Mesenchymal stem cell (in vitro differentiated cells and primary cell): ENCODE measurements at regions not wholly inside any gene's neighbourhood (a gene's known extent, or its start where the extent isn't known, plus 50 kb on each side); places are given as distances from the start of the nearest gene placed in this dataset.
A peak's percentile ranks its signal among the peaks of the same experiment; 100 is the strongest.

Source experiments
- DNase-seq: peaks from one replicate; pipeline ENCODE4 v3.0.0-alpha.2; 2013
- H2AFZ ChIP-seq: one replicate; pipeline ENCODE4 v1.6.1; 2013; ENCODE audit warnings: low read depth, mild to moderate bottlenecking, control low read depth, inconsistent platforms, low read length, moderate library complexity
- H2AK5ac ChIP-seq: 2 replicates; pipeline ENCODE4 v1.6.1; 2013; ENCODE audit warnings: low read length, moderate library complexity, mild to moderate bottlenecking, inconsistent platforms; ENCODE audit not compliant: severe bottlenecking
- H2BK120ac ChIP-seq: one replicate; pipeline ENCODE4 v1.6.1; 2013; ENCODE audit warnings: low read depth, mild to moderate bottlenecking, inconsistent platforms, low read length, moderate library complexity
- H2BK12ac ChIP-seq, 2 experiments: one replicate each; pipeline ENCODE4 v1.6.1; 2013; ENCODE audit warnings: inconsistent platforms in 2 of 2, low read length in 2 of 2, mild to moderate bottlenecking in 2 of 2, moderate library complexity in 2 of 2, control low read depth in 1 of 2
- H2BK15ac ChIP-seq: one replicate; pipeline ENCODE4 v1.6.1; 2013; ENCODE audit warnings: mild to moderate bottlenecking, low read depth, inconsistent platforms; ENCODE audit not compliant: poor library complexity, severe bottlenecking
- H2BK5ac ChIP-seq: 2 replicates; pipeline ENCODE4 v1.6.1; 2013; ENCODE audit warnings: low read depth, mild to moderate bottlenecking, low read length, control low read depth, inconsistent platforms; ENCODE audit not compliant: poor library complexity, severe bottlenecking
- H3K14ac ChIP-seq, 2 experiments: one replicate each; pipeline ENCODE4 v1.6.1; 2013; ENCODE audit warnings: inconsistent platforms in 2 of 2, low read length in 2 of 2, control low read depth in 1 of 2, mild to moderate bottlenecking in 1 of 2, moderate library complexity in 1 of 2
- H3K18ac ChIP-seq, 2 experiments: one replicate each; pipeline ENCODE4 v1.6.1; 2013; ENCODE audit warnings: inconsistent platforms in 2 of 2, low read length in 2 of 2, control low read depth in 1 of 2, low read depth in 1 of 2, mild to moderate bottlenecking in 1 of 2
- H3K23ac ChIP-seq, 2 experiments: one replicate each; pipeline ENCODE4 v1.6.1; 2013; ENCODE audit warnings: inconsistent platforms in 2 of 2, low read length in 2 of 2, mild to moderate bottlenecking in 2 of 2, moderate library complexity in 2 of 2, control low read depth in 1 of 2
- H3K27ac ChIP-seq: 2 replicates; pipeline ENCODE4 v1.5.1; 2013; ENCODE audit warnings: mild to moderate bottlenecking, moderate library complexity, low read length, control low read depth, inconsistent platforms; ENCODE audit not compliant: poor library complexity, severe bottlenecking
- H3K27me3 ChIP-seq, 2 experiments: 2 replicates each; pipeline versions ENCODE4 v1.6.1 to v1.7.0; 2013; ENCODE audit warnings: low read length in 2 of 2, mild to moderate bottlenecking in 2 of 2, moderate library complexity in 2 of 2, control low read depth in 1 of 2, inconsistent platforms in 1 of 2; ENCODE audit not compliant: control insufficient read depth in 1 of 2, insufficient read depth in 1 of 2
- H3K36me3 ChIP-seq, 2 experiments: 2 replicates each; pipeline versions ENCODE4 v1.6.1 to v1.7.0; 2013; ENCODE audit warnings: low read length in 2 of 2, control low read depth in 1 of 2, inconsistent platforms in 1 of 2, low read depth in 1 of 2, mild to moderate bottlenecking in 1 of 2; ENCODE audit not compliant: insufficient read depth in 2 of 2, control insufficient read depth in 1 of 2
- H3K4ac ChIP-seq, 2 experiments: one replicate each; pipeline ENCODE4 v1.6.1; 2013; ENCODE audit warnings: inconsistent platforms in 2 of 2, low read length in 2 of 2, mild to moderate bottlenecking in 2 of 2, moderate library complexity in 2 of 2, control low read depth in 1 of 2, low read depth in 1 of 2
- H3K4me1 ChIP-seq: 2 replicates; pipeline ENCODE4 v1.6.1; 2013; ENCODE audit warnings: low read depth, low read length, control low read depth; ENCODE audit not compliant: control insufficient read depth, insufficient read depth
- H3K4me2 ChIP-seq: 2 replicates; pipeline ENCODE4 v1.6.1; 2013; ENCODE audit warnings: low read length, mild to moderate bottlenecking, inconsistent platforms; ENCODE audit not compliant: poor library complexity, severe bottlenecking
- H3K4me3 ChIP-seq, 2 experiments: 2 replicates each; pipeline versions ENCODE4 v1.5.1 to v1.7.0; 2013; ENCODE audit warnings: low read length in 2 of 2, mild to moderate bottlenecking in 2 of 2, control low read depth in 1 of 2, low read depth in 1 of 2; ENCODE audit not compliant: insufficient read depth in 1 of 2
- H3K79me1 ChIP-seq: replicated peaks from 2 replicates; pipeline ENCODE4 v1.6.1; 2013; ENCODE audit warnings: mild to moderate bottlenecking, control low read depth, low read length, inconsistent platforms; ENCODE audit not compliant: poor library complexity, severe bottlenecking
- H3K9ac ChIP-seq: 2 replicates; pipeline ENCODE4 v1.7.0; 2013; ENCODE audit warnings: mild to moderate bottlenecking, low read length, moderate library complexity
- H3K9me3 ChIP-seq: 2 replicates; pipeline ENCODE4 v1.7.0; 2013; ENCODE audit warnings: mild to moderate bottlenecking, low read length; ENCODE audit not compliant: control insufficient read depth
- H4K8ac ChIP-seq: one replicate; pipeline ENCODE4 v1.6.1; 2013; ENCODE audit warnings: inconsistent platforms, mild to moderate bottlenecking, low read length, moderate library complexity
- H4K91ac ChIP-seq: one replicate; pipeline ENCODE4 v1.6.1; 2013; ENCODE audit warnings: mild to moderate bottlenecking, low read length, inconsistent platforms
- WGBS: methylation state at CpG from one replicate; pipeline ENCODE4 v1.1.7; 2013; ENCODE audit warnings: mixed read lengths; 5-methylcytosine and 5-hydroxymethylcytosine counted together

DNA sequence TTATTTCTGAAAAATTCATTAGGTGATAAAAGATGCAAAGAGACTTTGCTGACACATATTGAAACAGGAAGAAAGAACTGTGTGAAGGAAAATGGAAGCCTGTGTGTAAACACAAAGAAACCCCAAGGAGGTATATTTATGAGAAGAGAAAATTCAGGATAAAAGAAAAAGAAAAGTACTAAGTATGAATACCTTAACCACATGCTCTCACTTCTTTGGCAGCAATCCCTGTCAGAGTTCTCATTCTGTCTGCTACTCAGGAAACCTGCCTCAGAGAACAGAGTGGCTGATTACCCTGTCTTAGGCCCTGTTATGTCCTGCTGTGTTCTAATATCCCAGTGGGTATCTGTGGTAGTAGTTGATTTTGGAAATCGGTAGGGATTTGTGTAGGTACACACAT lies 457.9 kb downstream of the TBC1D32 start:
- WGBS: no CpG with 5 or more reads among the region's 1 CpG
- H2AK5ac ChIP-seq: no peak overlapping the region

DNA sequence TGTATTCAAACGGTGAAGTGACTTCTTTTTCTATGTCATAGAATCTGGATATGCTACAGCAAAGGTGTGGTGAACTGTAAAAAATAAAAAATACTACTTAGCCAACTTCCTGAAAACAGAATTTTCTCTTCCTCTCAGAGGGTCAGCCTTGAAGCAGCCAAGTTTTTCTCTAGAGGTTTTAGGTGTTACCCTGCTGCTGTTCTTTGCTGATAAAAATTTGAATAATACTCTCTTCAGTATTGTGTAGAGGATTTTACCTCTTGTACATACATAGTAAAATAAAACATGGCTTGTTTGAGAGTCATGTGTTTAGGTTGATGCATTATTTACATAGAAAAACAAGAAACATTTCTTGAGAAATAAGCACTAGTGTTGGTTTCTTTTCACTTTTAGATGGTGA lies 458.4 kb downstream of the TBC1D32 start:
- H4K91ac ChIP-seq: no peak overlapping the region
- H2BK15ac ChIP-seq: no peak overlapping the region
- no peaks in the 10 kb centered on the region for H3K27me3 ChIP-seq
- WGBS: no CpG with 5 or more reads among the region's 1 CpG
- no peaks in the 10 kb centered on the region for H3K36me3 ChIP-seq
- H3K27ac ChIP-seq: no peak overlapping the region
- H4K8ac ChIP-seq: no peak overlapping the region
- no peak for DNase-seq
- H3K4me3 ChIP-seq: no peak overlapping the region
- no peak overlapping the region for H3K23ac ChIP-seq
- H2BK5ac ChIP-seq: no peak overlapping the region
- no peaks in the 10 kb centered on the region for H3K79me1 ChIP-seq
- H3K4ac ChIP-seq: no peak overlapping the region
- H3K9ac ChIP-seq: no peak overlapping the region
- peaks cover 13% of the 10 kb centered on the region for H3K9me3 ChIP-seq
- H3K4me2 ChIP-seq: no peak overlapping the region
- no peak overlapping the region for H3K18ac ChIP-seq
- H2BK12ac ChIP-seq: no peak overlapping the region
- no peak overlapping the region for H2AK5ac ChIP-seq
- H3K4me1 ChIP-seq: peaks cover 2% of the 10 kb centered on the region
- no peak overlapping the region for H3K14ac ChIP-seq
- H2AFZ ChIP-seq: no peak overlapping the region
- no peak overlapping the region for H2BK120ac ChIP-seq

More for the DNA sequence above, 457.9 kb downstream of the TBC1D32 start:
- Histone ChIP-seq H3K27ac (no peak overlapping the region), H3K9me3 (peaks cover 9% of the 10 kb centered on the region), H2BK15ac (no peak overlapping the region), H3K4ac (no peak overlapping the region), H3K14ac (no peak overlapping the region), H2BK120ac (no peak overlapping the region), H3K79me1 (no peaks in the 10 kb centered on the region), H3K18ac (no peak overlapping the region), H3K4me1 (peaks cover 2% of the 10 kb centered on the region), H3K27me3 (no peaks in the 10 kb centered on the region), H2BK12ac (no peak overlapping the region), H3K4me2 (no peak overlapping the region), H3K9ac (no peak overlapping the region), H2BK5ac (no peak overlapping the region), H2AFZ (no peak overlapping the region), H4K8ac (no peak overlapping the region), H3K36me3 (no peaks in the 10 kb centered on the region), H3K23ac (no peak overlapping the region), H4K91ac (no peak overlapping the region), H3K4me3 (no peak overlapping the region)
- no peak for DNase-seq

DNA sequence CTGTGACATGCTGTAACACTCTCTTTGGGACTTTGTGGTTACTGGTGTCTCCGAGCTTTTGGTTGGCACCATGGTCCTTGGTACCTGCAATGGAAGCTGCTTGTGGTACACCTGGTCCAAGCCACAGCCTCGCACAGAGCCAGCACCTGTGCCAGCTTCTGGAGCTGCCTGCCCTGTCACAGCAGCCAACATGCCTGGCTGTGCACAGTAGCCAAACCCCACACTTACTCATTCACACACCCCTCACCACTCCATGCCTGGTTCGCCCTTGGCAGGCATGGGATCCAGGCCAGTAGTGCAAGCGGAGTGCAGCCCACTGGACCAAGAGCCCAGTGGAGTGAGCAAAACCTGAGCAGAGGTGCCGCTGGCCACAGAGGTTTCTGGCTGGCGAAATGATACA lies 459.9 kb downstream of the TBC1D32 start:
- Histone ChIP-seq H3K4me1 (peaks cover 2% of the 10 kb centered on the region), H3K4ac (no peak overlapping the region), H4K8ac (no peak overlapping the region), H2BK120ac (no peak overlapping the region), H3K36me3 (no peaks in the 10 kb centered on the region), H3K18ac (no peak overlapping the region), H4K91ac (no peak overlapping the region), H3K27ac (no peak overlapping the region), H3K79me1 (no peaks in the 10 kb centered on the region), H3K27me3 (no peaks in the 10 kb centered on the region), H2BK5ac (no peak overlapping the region), H2AFZ (no peak overlapping the region), H3K9me3 (peaks cover 15% of the 10 kb centered on the region), H2BK12ac (no peak overlapping the region), H3K23ac (no peak overlapping the region), H2AK5ac (no peak overlapping the region), H3K14ac (peak overlapping the region in 1 of 2 experiments; percentile 77), H3K9ac (no peak overlapping the region), H2BK15ac (no peak overlapping the region), H3K4me2 (no peak overlapping the region), H3K4me3 (no peak overlapping the region)
- DNase-seq: no peak
- WGBS: 76% methylated on average over 4 of the region's 6 CpGs

GRCh38 chr6:120873125-120873865 lies 461.0 kb downstream of the TBC1D32 start:
- Histone ChIP-seq H3K4me3 (no peak overlapping the region), H3K4ac (no peak overlapping the region), H3K79me1 (no peaks in the 10 kb centered on the region), H3K27ac (no peak overlapping the region), H3K4me1 (peaks cover 2% of the 10 kb centered on the region), H3K27me3 (no peaks in the 10 kb centered on the region), H3K9ac (no peak overlapping the region), H2AFZ (no peak overlapping the region), H2AK5ac (no peak overlapping the region), H2BK15ac (no peak overlapping the region), H3K9me3 (peaks cover 17% of the 10 kb centered on the region), H2BK5ac (no peak overlapping the region), H2BK120ac (no peak overlapping the region), H3K36me3 (no peaks in the 10 kb centered on the region), H2BK12ac (no peak overlapping the region), H4K8ac (no peak overlapping the region), H3K4me2 (no peak overlapping the region), H3K18ac (no peak overlapping the region), H3K23ac (no peak overlapping the region), H4K91ac (no peak overlapping the region), H3K14ac (no peak overlapping the region)
- DNase-seq: no peak
- whole genome bisulfite sequencing: 88% methylated on average over 7 of the region's 7 CpGs
